K562 (cell line): ENCODE measurements at regions not wholly inside any gene's neighbourhood (a gene's known extent, or its start where the extent isn't known, plus 50 kb on each side); places are given as distances from the start of the nearest gene placed in this dataset.

ENCODE experiments used
- ATAC-seq: fragments of 200-7000 bp; cut with Tn5 transposase; 3 replicates; pipeline ENCODE4 v1.9.1; 2020; ENCODE audit warnings: moderate library complexity
- BruUV-seq: library from RNA; stranded (reverse); fragments of 400-500 nt; replicated peaks from 2 replicates; lab custom pipeline; 2021; lab: Mats Ljungman, UMichigan
- CTCF ChIA-PET: fragments of 300-600 bp; formaldehyde crosslinking; extraction: SDS; loops from one replicate; lab custom pipeline; 2021; ENCODE audit warnings: low intra/inter-chr PET ratio; lab: Yijun Ruan, JAX
- POLR2A ChIA-PET: fragments of 300-600, 350-650 bp; sonication (Branson Sonifier 250); formaldehyde crosslinking; extraction: SDS; loops from one replicate; lab custom pipeline; 2021; ENCODE audit warnings: antibody characterized with exemption, inconsistent platforms; lab: Yijun Ruan, JAX
- DNase-seq, 4 experiments: peaks; one replicate each; pipeline versions ENCODE4 v3.0.0 to v3.0.0-alpha.2; 2011 to 2018; ENCODE audit warnings: low spot score in 3 of 4, mixed read lengths in 3 of 4; ENCODE audit errors: extremely low read depth in 1 of 4
- FAIRE-seq: peaks from 2 replicates; lab custom pipeline; 2011; peaks lifted over from hg19 to GRCh38; lab: Jason Lieb, UNC
- H2AFZ ChIP-seq: 2 replicates; pipeline ENCODE4 v1.6.0; 2011; ENCODE audit warnings: low read depth, low read length, control low read depth, inconsistent platforms
- H3K27ac ChIP-seq: fragments of 200-600 bp; 3 replicates; pipeline ENCODE4 v1.8.0; 2011; ENCODE audit warnings: low read depth, mild to moderate bottlenecking, control low read depth, inconsistent platforms, low read length, moderate library complexity, mixed read lengths; ENCODE audit errors: extremely low read depth
- H3K27me3 ChIP-seq, 2 experiments: fragments of 300-600 bp in 1 of 2; 2 replicates in 1 of 2; 3 replicates in 1 of 2; pipeline versions ENCODE4 v1.6.0 to v1.8.0; 2011; ENCODE audit warnings: inconsistent platforms in 2 of 2, low read length in 2 of 2, mild to moderate bottlenecking in 1 of 2, mixed read lengths in 1 of 2, moderate library complexity in 1 of 2; ENCODE audit not compliant: control insufficient read depth in 2 of 2, insufficient read depth in 2 of 2
- H3K36me3 ChIP-seq: fragments of 300-600 bp; 3 replicates; pipeline ENCODE4 v1.8.0; 2011; ENCODE audit warnings: mild to moderate bottlenecking, low read length, inconsistent platforms; ENCODE audit not compliant: control insufficient read depth, insufficient read depth
- H3K4me1 ChIP-seq, 2 experiments: fragments of 200-600 bp in 1 of 2; replicated peaks in 1 of 2; 2 replicates in 1 of 2; 3 replicates in 1 of 2; pipeline versions ENCODE4 v1.5.1 to v1.8.0; 2011; ENCODE audit warnings: inconsistent platforms in 2 of 2, low read length in 2 of 2, mild to moderate bottlenecking in 1 of 2, mixed read lengths in 1 of 2, moderate library complexity in 1 of 2; ENCODE audit not compliant: control insufficient read depth in 2 of 2, insufficient read depth in 2 of 2
- H3K4me2 ChIP-seq: 2 replicates; pipeline ENCODE4 v1.6.1; 2011; ENCODE audit warnings: low read length, control low read depth, inconsistent platforms, mixed read lengths; ENCODE audit not compliant: insufficient read depth
- H3K4me3 ChIP-seq: fragments of 200-600 bp; sonication (generic), shearing (Covaris generic); 2 replicates; pipeline ENCODE4 v1.5.1; 2016; ENCODE audit warnings: control low read depth, inconsistent platforms
- H3K79me2 ChIP-seq: fragments of 200-600 bp; 3 replicates; pipeline ENCODE4 v1.8.0; 2011; ENCODE audit warnings: low read length, inconsistent platforms; ENCODE audit not compliant: control insufficient read depth, insufficient read depth
- H3K9ac ChIP-seq, 2 experiments: 2 replicates each; pipeline versions ENCODE4 v1.6.0 to v1.6.1; 2011; ENCODE audit warnings: low read depth in 2 of 2, low read length in 2 of 2, control low read depth in 1 of 2, inconsistent platforms in 1 of 2, mild to moderate bottlenecking in 1 of 2, mixed read lengths in 1 of 2; ENCODE audit not compliant: insufficient read depth in 1 of 2
- H3K9me1 ChIP-seq: one replicate; pipeline ENCODE4 v1.6.0; 2011; ENCODE audit warnings: inconsistent platforms, mild to moderate bottlenecking, low read length, moderate library complexity; ENCODE audit not compliant: control insufficient read depth, insufficient read depth
- H3K9me3 ChIP-seq: replicated peaks from 2 replicates; pipeline ENCODE4 v1.5.1; 2011; ENCODE audit warnings: low read depth, low read length, inconsistent platforms; ENCODE audit not compliant: control insufficient read depth, insufficient read depth
- H4K20me1 ChIP-seq: replicated peaks from 2 replicates; pipeline ENCODE4 v1.6.1; 2011; ENCODE audit warnings: low read length, inconsistent platforms, mixed read lengths; ENCODE audit not compliant: control insufficient read depth, insufficient read depth
- BCOR ChIP-seq: fragments of 450-650 bp; IDR thresholded peaks from 2 replicates; pipeline ENCODE4 v1.6.1; 2016
- POLR2AphosphoS5 ChIP-seq: IDR thresholded peaks from 2 replicates; pipeline ENCODE4 v1.6.1; 2011; ENCODE audit warnings: mild to moderate bottlenecking, low read depth, low read length, moderate library complexity; ENCODE audit not compliant: control insufficient read depth, insufficient read depth
- RAD21 ChIP-seq, 2 experiments: fragments of 250-450 bp in 1 of 2; fragments of 450-650 bp in 1 of 2; sonication (Bioruptor Pico) in 1 of 2; formaldehyde crosslinking in 1 of 2; IDR thresholded peaks in 1 of 2; conservative IDR thresholded peaks in 1 of 2; 2 replicates each; pipeline versions ENCODE4 v1.4.0 to v1.8.0; 2020 to 2022; ENCODE audit warnings: mild to moderate bottlenecking in 2 of 2, moderate library complexity in 1 of 2
- ZNF408 ChIP-seq: fragments of 250-450 bp; sonication (Bioruptor Pico); IDR thresholded peaks from 2 replicates; pipeline ENCODE4 v1.4.0; 2020; ENCODE audit warnings: low read depth, mild to moderate bottlenecking, moderate library complexity
- ZSCAN32 ChIP-seq: fragments of 450-650 bp; formaldehyde crosslinking; IDR thresholded peaks from 2 replicates; pipeline ENCODE4 v1.4.0; 2020; ENCODE audit warnings: mild to moderate bottlenecking, moderate library complexity
- WGBS: fragments of 100-300 bp; shearing (Covaris generic); methylation state at CpG from one replicate; pipeline ENCODE4 v1.1.6; 2016; ENCODE audit warnings: low coverage, mixed read lengths; ENCODE audit not compliant: insufficient coverage; ENCODE audit errors: missing lambda C conversion rate; 5-methylcytosine and 5-hydroxymethylcytosine counted together
- in situ Hi-C: fragments of 300-500 bp; cut with MboI; formaldehyde crosslinking; loops from 4 replicates; pipeline ENCODE4 v1.15.0; 2018; ENCODE audit warnings: inconsistent platforms, mixed read lengths
- intact Hi-C: fragments of 100-400 bp; cut with micrococcal nuclease; formaldehyde crosslinking; loops from 2 replicates; pipeline ENCODE4 v1.14.2; 2022

DNA sequence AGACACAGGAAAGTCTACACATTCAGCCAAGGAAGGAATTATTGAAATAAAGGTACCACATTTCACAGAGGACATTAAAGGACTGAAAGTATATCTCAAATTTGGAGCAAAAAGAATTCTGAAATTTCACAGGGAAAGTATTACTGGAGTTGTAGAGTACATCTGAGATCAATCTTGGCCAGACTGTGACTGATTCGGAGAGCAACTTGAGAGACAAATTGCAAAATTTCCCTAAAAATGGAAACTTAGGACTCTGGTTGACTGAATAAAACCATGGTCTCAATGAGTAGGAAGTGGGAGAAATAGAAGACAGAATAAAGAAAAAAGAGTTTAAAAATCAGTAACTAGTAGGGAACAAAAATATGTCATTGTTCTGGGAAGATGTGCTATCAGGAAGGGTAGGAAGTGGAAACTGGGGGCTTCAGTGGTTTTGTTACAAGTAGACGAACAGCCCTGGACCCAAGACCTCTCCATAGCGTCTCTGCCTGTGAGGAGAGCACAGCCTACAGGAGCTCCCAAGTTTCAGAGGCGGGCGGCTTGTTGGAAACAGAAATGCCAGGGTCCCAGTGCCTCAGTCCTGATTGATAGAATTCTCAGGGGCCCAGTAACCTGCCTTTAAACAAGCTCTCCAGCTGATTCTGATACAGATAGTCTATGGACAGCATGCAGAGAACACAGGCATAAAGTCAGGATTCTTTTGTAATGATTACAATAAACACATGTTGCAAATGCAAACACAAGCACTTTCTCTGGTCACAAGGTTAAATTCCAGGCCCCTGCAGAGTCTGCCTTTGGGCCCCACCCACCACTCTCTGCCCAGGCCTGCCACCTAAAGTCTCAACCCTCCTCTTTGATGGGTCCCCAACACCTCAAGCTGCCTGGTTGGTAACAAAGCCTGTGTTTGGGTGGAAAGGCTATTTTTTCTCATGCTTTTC lies 63.1 kb downstream of the BBS10 start:
- 11% methylated on average over 5 of the region's 5 CpGs for WGBS
- ATAC-seq (no peak), DNase-seq (no peak), FAIRE-seq (no peak)
- Histone ChIP-seq H3K27me3 (no peaks in the 10 kb centered on the region; a peak in 2 of 5 replicates), H3K9ac (no peak overlapping the region), H3K4me2 (no peak overlapping the region), H2AFZ (no peak overlapping the region), H4K20me1 (no peaks in the 10 kb centered on the region), H3K36me3 (no peaks in the 10 kb centered on the region), H3K79me2 (no peaks in the 10 kb centered on the region), H3K9me3 (no peaks in the 10 kb centered on the region), H3K27ac (no peak overlapping the region), H3K9me1 (no peaks in the 10 kb centered on the region), H3K4me3 (no peak overlapping the region), H3K4me1 (no peaks in the 10 kb centered on the region; a peak in 1 of 5 replicates)
- no TSS peak for BruUV-seq
- CTCF ChIA-PET = no interaction called here
- POLR2A ChIA-PET = no interaction called here
- intact Hi-C loops = no loop called here
- TF ChIP-seq RAD21 (CRISPR knock-in tag; conservative IDR thresholded peaks at IDR 0.05 in 1 of 2, IDR thresholded peaks at IDR 0.05 in 1 of 2) (0 out of 4 replicates have a peak, but pooled peaks of 1 of the 2 experiments have one; percentile 18), ZNF408 (CRISPR knock-in tag) (no peak)
- in situ Hi-C loops = no loop called here

DNA sequence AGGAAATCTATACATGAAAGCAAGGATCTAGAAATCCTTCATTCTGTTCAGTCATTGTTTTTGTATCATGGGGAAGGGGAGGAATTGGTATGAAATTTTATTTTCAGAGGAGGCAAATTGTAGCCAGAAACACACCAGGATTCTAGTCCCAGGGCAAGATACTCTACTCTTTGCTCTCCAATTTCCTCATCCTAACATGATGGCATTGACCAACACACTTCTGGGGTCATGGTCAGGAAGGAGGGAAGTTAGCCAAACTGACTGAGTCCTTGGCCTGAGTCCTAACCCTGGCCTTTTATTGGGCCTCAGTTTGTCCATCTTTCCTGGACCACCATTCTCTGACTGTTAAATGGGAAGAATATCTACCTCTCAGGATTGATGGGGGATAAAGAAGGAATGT lies 65.5 kb downstream of the BBS10 start:
- BruUV-seq = no TSS peak

More for the DNA sequence above, 65.5 kb downstream of the BBS10 start:
- no peaks in the 10 kb centered on the region for H3K36me3 ChIP-seq
- H3K27me3 ChIP-seq = peaks cover 0 to 3% of the 10 kb centered on the region in 2 experiments; a peak in 1 of 5 replicates
- FAIRE-seq = no peak
- ChIA-PET CTCF (no interaction called here), POLR2A (no interaction called here)
- H3K4me2 ChIP-seq = no peak overlapping the region
- no peaks in the 10 kb centered on the region for H3K9me3 ChIP-seq
- intact Hi-C loops (no loop called here), in situ Hi-C loops (no loop called here)
- H3K4me3 ChIP-seq = no peak overlapping the region
- no peak overlapping the region for H2AFZ ChIP-seq
- no peak overlapping the region for H3K27ac ChIP-seq
- H3K9ac ChIP-seq = no peak overlapping the region
- ATAC-seq = no peak
- H3K9me1 ChIP-seq = no peaks in the 10 kb centered on the region
- TF ChIP-seq POLR2AphosphoS5 = no peak
- no peak for TF ChIP-seq ZSCAN32 (CRISPR knock-in tag)
- no peak for TF ChIP-seq BCOR
- H3K79me2 ChIP-seq = no peaks in the 10 kb centered on the region
- H4K20me1 ChIP-seq = no peaks in the 10 kb centered on the region
- DNase-seq = no peak
- H3K4me1 ChIP-seq = no peaks in the 10 kb centered on the region
